Subcutaneous abdominal adipose tissue (tissue), 5 donors: ENCODE measurements at regions not wholly inside any gene's neighbourhood (a gene's known extent, or its start where the extent isn't known, plus 50 kb on each side); places are given as distances from the start of the nearest gene placed in this dataset.
"Not testable (repeated sequence)": the region's sequence is repeated elsewhere in the genome, so short reads cannot be mapped to it uniquely, and the experiment has no call there.

Experiments
- H3K27ac ChIP-seq: one replicate; pipeline ENCODE4 v1.7.0; 2013; ENCODE audit warnings: low read depth, mild to moderate bottlenecking, inconsistent platforms, low read length, moderate library complexity
- H3K27me3 ChIP-seq, 5 donors: one replicate each; pipeline ENCODE4 v1.7.0; 2013; ENCODE audit warnings: low read length in 5 of 5, inconsistent platforms in 1 of 5; ENCODE audit not compliant: control insufficient read depth in 5 of 5, insufficient read depth in 4 of 5
- H3K36me3 ChIP-seq, 5 donors: one replicate each; pipeline ENCODE4 v1.7.0; 2013; ENCODE audit warnings: low read length in 5 of 5; ENCODE audit not compliant: control insufficient read depth in 5 of 5, insufficient read depth in 5 of 5
- H3K4me1 ChIP-seq, 5 donors: one replicate each; pipeline ENCODE4 v1.7.0; 2013; ENCODE audit warnings: low read length in 5 of 5, mild to moderate bottlenecking in 3 of 5, moderate library complexity in 1 of 5; ENCODE audit not compliant: control insufficient read depth in 5 of 5, insufficient read depth in 5 of 5
- H3K4me3 ChIP-seq, 5 donors: one replicate each; pipeline ENCODE4 v1.7.0; 2013; ENCODE audit warnings: low read length in 5 of 5, low read depth in 1 of 5
- H3K9ac ChIP-seq, 5 donors: one replicate each; pipeline ENCODE4 v1.7.0; 2013; ENCODE audit warnings: low read length in 5 of 5, mild to moderate bottlenecking in 4 of 5, moderate library complexity in 3 of 5
- H3K9me3 ChIP-seq, 5 donors: one replicate each; pipeline ENCODE4 v1.7.0; 2013; ENCODE audit warnings: low read length in 5 of 5; ENCODE audit not compliant: control insufficient read depth in 5 of 5
- donor health status: healthy.
- donor health status: healthy.
- donor health status: healthy.
- donor health status: healthy.
- donor health status: healthy.

- Histone ChIP-seq H3K27me3 (no peaks in the 10 kb centered on the region), H3K36me3 (no peaks in the 10 kb centered on the region), H3K9me3 (no peaks in the 10 kb centered on the region), H3K4me3 (no peak overlapping the region), H3K9ac (no peak overlapping the region), H3K4me1 (peaks cover 0 to 3% (median 0%) of the 10 kb centered on the region in 5 donors), H3K27ac (no peak overlapping the region)
Measured at GRCh38 chr3:35908366-35909232, 269.3 kb downstream of the ARPP21 start.

- peaks cover 0 to 6% (median 0%) of the 10 kb centered on the region in 5 donors for H3K9me3 ChIP-seq
Measured at GRCh38 chr3:35919160-35919559, 279.8 kb downstream of the ARPP21 start.

GRCh38 chr3:35921718-35922117, 282.4 kb downstream of the ARPP21 start:
- no peaks in the 10 kb centered on the region for H3K4me1 ChIP-seq

More at GRCh38 chr3:35919160-35919559, 279.8 kb downstream of the ARPP21 start:
- no peak overlapping the region for H3K9ac ChIP-seq
- no peak overlapping the region for H3K27ac ChIP-seq
- no peaks in the 10 kb centered on the region for H3K4me1 ChIP-seq
- H3K27me3 ChIP-seq: peaks cover 0 to 2% (median 0%) of the 10 kb centered on the region in 5 donors
- H3K4me3 ChIP-seq: no peak overlapping the region
- no peaks in the 10 kb centered on the region for H3K36me3 ChIP-seq

GRCh38 chr3:35924070-35924469, 284.7 kb downstream of the ARPP21 start:
- H3K9ac ChIP-seq, H3K4me3 ChIP-seq, H3K27me3 ChIP-seq, H3K9me3 ChIP-seq, H3K4me1 ChIP-seq, H3K36me3 ChIP-seq, H3K27ac ChIP-seq: not testable (repeated sequence)

More at GRCh38 chr3:35921718-35922117, 282.4 kb downstream of the ARPP21 start:
- Histone ChIP-seq H3K27ac (no peak overlapping the region), H3K27me3 (peaks cover 0 to 2% (median 0%) of the 10 kb centered on the region in 5 donors), H3K4me3 (no peak overlapping the region), H3K9me3 (peaks cover 0 to 6% (median 0%) of the 10 kb centered on the region in 5 donors), H3K9ac (no peak overlapping the region), H3K36me3 (no peaks in the 10 kb centered on the region)

GRCh38 chr3:35927441-35927840, 288.1 kb downstream of the ARPP21 start:
- Histone ChIP-seq H3K27me3 (no peaks in the 10 kb centered on the region), H3K9me3 (no peaks in the 10 kb centered on the region), H3K9ac (no peak overlapping the region), H3K4me1 (no peaks in the 10 kb centered on the region), H3K27ac (no peak overlapping the region), H3K4me3 (no peak overlapping the region), H3K36me3 (no peaks in the 10 kb centered on the region)

- H3K36me3 ChIP-seq: no peaks in the 10 kb centered on the region
- no peak overlapping the region for H3K27ac ChIP-seq
- H3K9ac ChIP-seq: no peak overlapping the region
- no peak overlapping the region for H3K4me3 ChIP-seq
- H3K27me3 ChIP-seq: no peaks in the 10 kb centered on the region
- H3K9me3 ChIP-seq: no peaks in the 10 kb centered on the region
- H3K4me1 ChIP-seq: peaks cover 0 to 7% (median 6%) of the 10 kb centered on the region in 5 donors
Measured at GRCh38 chr3:35929158-35929557, 289.8 kb downstream of the ARPP21 start.

- no peak overlapping the region for H3K27ac ChIP-seq
- no peak overlapping the region for H3K4me3 ChIP-seq
- H3K9me3 ChIP-seq: no peaks in the 10 kb centered on the region
- peaks cover 0 to 7% (median 6%) of the 10 kb centered on the region in 5 donors for H3K4me1 ChIP-seq
- H3K36me3 ChIP-seq: no peaks in the 10 kb centered on the region
- no peaks in the 10 kb centered on the region for H3K27me3 ChIP-seq
- H3K9ac ChIP-seq: no peak overlapping the region
Measured at GRCh38 chr3:35931867-35932266, 292.5 kb downstream of the ARPP21 start.

- no peak overlapping the region for H3K27ac ChIP-seq
- H3K4me1 ChIP-seq: peaks cover 0 to 7% (median 6%) of the 10 kb centered on the region in 5 donors
- no peak overlapping the region for H3K9ac ChIP-seq
- H3K36me3 ChIP-seq: no peaks in the 10 kb centered on the region
- H3K4me3 ChIP-seq: no peak overlapping the region
- H3K27me3 ChIP-seq: no peaks in the 10 kb centered on the region
- no peaks in the 10 kb centered on the region for H3K9me3 ChIP-seq
Measured at GRCh38 chr3:35932995-35933394, 293.7 kb downstream of the ARPP21 start.

GRCh38 chr3:35936571-35936970, 297.2 kb downstream of the ARPP21 start:
- no peaks in the 10 kb centered on the region for H3K27me3 ChIP-seq
- no peaks in the 10 kb centered on the region for H3K9me3 ChIP-seq
- H3K4me1 ChIP-seq: peaks cover 0 to 7% (median 6%) of the 10 kb centered on the region in 5 donors
- H3K27ac ChIP-seq: no peak overlapping the region
- H3K36me3 ChIP-seq: no peaks in the 10 kb centered on the region
- H3K4me3 ChIP-seq: no peak overlapping the region
- no peak overlapping the region for H3K9ac ChIP-seq

- Histone ChIP-seq H3K4me3 (no peak overlapping the region), H3K9me3 (no peaks in the 10 kb centered on the region), H3K27ac (no peak overlapping the region), H3K4me1 (no peaks in the 10 kb centered on the region), H3K9ac (no peak overlapping the region), H3K27me3 (no peaks in the 10 kb centered on the region), H3K36me3 (no peaks in the 10 kb centered on the region)
Measured at GRCh38 chr3:35944926-35945710, 305.8 kb downstream of the ARPP21 start.
